ENCODE measurements at regions not wholly inside any gene's neighbourhood (a gene's known extent, or its start where the extent isn't known, plus 50 kb on each side); places are given as distances from the start of the nearest gene placed in this dataset.

DNA sequence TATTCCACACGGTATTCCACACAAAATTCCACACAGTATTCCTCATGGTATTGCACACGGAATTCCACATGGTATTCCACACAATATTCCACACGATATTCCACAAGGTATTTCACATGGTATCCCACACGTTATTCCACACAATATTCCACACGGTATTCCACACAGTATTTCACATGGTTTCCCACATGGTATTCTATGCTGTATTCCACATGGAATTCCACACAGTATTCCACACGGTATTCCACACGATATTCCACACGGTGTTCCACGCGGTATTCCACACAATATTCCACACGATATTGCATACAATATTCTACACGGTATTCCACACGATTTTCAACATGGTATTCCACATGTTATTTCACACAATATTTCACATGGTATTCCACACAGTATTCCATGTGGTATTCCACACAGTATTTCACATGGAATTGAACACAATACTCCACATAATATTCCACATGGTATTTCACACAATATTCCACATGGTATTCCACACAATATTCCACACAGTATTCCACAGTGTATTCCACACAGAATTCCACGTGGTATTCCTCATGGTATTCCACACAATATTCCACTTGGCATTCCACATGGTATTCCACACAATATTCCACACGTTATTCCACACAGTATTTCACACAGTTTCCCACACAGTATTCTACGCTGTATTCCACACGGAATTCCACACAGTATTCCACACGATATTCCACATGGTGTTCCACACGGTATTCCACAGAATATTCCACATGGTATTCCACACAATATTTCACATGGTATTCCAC, 136.0 kb upstream of the CHST15 start:
- Histone ChIP-seq H3K79me2 (no peaks in the 10 kb centered on the region), H3K36me3 (replicated peaks; ENCODE audit: insufficient read depth, low read depth) (no peaks in the 10 kb centered on the region), H3K4me1 (ENCODE audit: insufficient read depth) (no peaks in the 10 kb centered on the region), H4K20me1 (ENCODE audit: insufficient read depth, poor library complexity, severe bottlenecking) (no peaks in the 10 kb centered on the region), H3K27me3 (no peaks in the 10 kb centered on the region), H2AFZ (no peak overlapping the region), H3K4me2 (no peak overlapping the region), H3K27ac (no peak overlapping the region), H3K4me3 (no peak overlapping the region), H3K9me3 (ENCODE audit: low read depth) (no peaks in the 10 kb centered on the region), H3K9me2 (replicated peaks; ENCODE audit: insufficient read depth) (no peaks in the 10 kb centered on the region)
- no peak for TF ChIP-seq EZH2phosphoT487 (IDR thresholded peaks at IDR 0.05; ENCODE audit: low read depth, severe bottlenecking, unreplicated experiment)
- TF ChIP-seq, protein P1, sequence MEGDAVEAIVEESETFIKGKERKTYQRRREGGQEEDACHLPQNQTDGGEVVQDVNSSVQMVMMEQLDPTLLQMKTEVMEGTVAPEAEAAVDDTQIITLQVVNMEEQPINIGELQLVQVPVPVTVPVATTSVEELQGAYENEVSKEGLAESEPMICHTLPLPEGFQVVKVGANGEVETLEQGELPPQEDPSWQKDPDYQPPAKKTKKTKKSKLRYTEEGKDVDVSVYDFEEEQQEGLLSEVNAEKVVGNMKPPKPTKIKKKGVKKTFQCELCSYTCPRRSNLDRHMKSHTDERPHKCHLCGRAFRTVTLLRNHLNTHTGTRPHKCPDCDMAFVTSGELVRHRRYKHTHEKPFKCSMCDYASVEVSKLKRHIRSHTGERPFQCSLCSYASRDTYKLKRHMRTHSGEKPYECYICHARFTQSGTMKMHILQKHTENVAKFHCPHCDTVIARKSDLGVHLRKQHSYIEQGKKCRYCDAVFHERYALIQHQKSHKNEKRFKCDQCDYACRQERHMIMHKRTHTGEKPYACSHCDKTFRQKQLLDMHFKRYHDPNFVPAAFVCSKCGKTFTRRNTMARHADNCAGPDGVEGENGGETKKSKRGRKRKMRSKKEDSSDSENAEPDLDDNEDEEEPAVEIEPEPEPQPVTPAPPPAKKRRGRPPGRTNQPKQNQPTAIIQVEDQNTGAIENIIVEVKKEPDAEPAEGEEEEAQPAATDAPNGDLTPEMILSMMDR (IDR thresholded peaks at IDR 0.05; ENCODE audit: poor library complexity): no peak
- no peak for TF ChIP-seq EZH2 (IDR thresholded peaks at IDR 0.05; ENCODE audit: borderline replicate concordance)
- DNase-seq (ENCODE audit: low spot score): no peak
- 90% methylated on average over 19 of the region's 19 CpGs for WGBS (ENCODE audit: low lambda C conversion rate, missing lambda C conversion rate)

DNA sequence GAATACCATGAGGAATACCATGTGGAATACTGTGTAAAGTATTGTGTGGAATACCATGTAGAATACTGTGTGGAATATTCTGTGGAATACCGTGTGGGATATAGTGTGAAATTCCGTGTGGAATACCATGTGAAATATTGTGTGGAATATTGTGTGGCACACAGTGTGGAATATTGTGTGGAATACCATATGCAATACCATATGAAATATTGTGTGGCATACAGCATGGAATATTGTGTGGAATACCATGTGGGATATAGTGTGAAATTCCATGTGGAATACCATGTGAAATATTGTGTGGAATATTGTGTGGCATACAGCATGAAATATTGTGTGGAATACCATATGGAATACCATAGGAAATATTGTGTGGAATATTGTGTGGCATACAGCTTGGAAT, 135.1 kb upstream of the CHST15 start:
- Histone ChIP-seq H3K4me2 (no peak overlapping the region), H3K27ac (no peak overlapping the region), H3K79me2 (no peaks in the 10 kb centered on the region), H3K27me3 (no peaks in the 10 kb centered on the region), H3K36me3 (replicated peaks; ENCODE audit: insufficient read depth, low read depth) (no peaks in the 10 kb centered on the region), H3K9me3 (ENCODE audit: low read depth) (no peaks in the 10 kb centered on the region), H3K4me1 (ENCODE audit: insufficient read depth) (no peaks in the 10 kb centered on the region), H2AFZ (no peak overlapping the region), H4K20me1 (ENCODE audit: insufficient read depth, poor library complexity, severe bottlenecking) (no peaks in the 10 kb centered on the region), H3K4me3 (no peak overlapping the region), H3K9me2 (replicated peaks; ENCODE audit: insufficient read depth) (no peaks in the 10 kb centered on the region)
- DNase-seq (ENCODE audit: low spot score): no peak
- TF ChIP-seq EZH2phosphoT487 (IDR thresholded peaks at IDR 0.05; ENCODE audit: low read depth, severe bottlenecking, unreplicated experiment) (no peak), EZH2 (IDR thresholded peaks at IDR 0.05; ENCODE audit: borderline replicate concordance) (no peak)
- TF ChIP-seq, protein P1 (IDR thresholded peaks at IDR 0.05; ENCODE audit: poor library complexity): no peak
- WGBS (ENCODE audit: low lambda C conversion rate, missing lambda C conversion rate): 83% methylated on average over 2 of the region's 2 CpGs

DNA sequence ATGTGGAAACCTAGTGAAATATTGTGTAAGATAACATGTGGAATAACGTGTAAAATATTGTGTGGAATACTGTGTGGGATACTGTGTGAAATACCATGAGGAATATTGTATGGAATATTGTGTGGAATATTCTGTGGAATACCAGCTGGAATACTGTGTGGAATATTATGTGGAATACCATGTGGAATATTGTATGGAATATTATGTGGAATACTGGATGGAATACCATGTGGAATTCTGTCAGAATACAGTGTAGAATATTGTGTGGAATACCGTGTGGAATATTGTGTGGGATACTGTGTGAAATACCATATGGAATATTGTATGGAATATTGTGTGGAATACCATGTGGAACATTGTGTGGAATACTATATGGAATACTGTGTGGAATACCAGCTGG, 134.6 kb upstream of the CHST15 start:
- H3K4me3 ChIP-seq: no peak overlapping the region
- H3K36me3 ChIP-seq (replicated peaks; ENCODE audit: insufficient read depth, low read depth): no peaks in the 10 kb centered on the region
- H4K20me1 ChIP-seq (ENCODE audit: insufficient read depth, poor library complexity, severe bottlenecking): no peaks in the 10 kb centered on the region
- no peaks in the 10 kb centered on the region for H3K27me3 ChIP-seq
- no peaks in the 10 kb centered on the region for H3K4me1 ChIP-seq (ENCODE audit: insufficient read depth)
- TF ChIP-seq EZH2phosphoT487 (IDR thresholded peaks at IDR 0.05; ENCODE audit: low read depth, severe bottlenecking, unreplicated experiment): no peak
- TF ChIP-seq, protein P1 (IDR thresholded peaks at IDR 0.05; ENCODE audit: poor library complexity): no peak
- no peak for TF ChIP-seq EZH2 (IDR thresholded peaks at IDR 0.05; ENCODE audit: borderline replicate concordance)
- H3K27ac ChIP-seq: no peak overlapping the region
- H3K9me2 ChIP-seq (replicated peaks; ENCODE audit: insufficient read depth): no peaks in the 10 kb centered on the region
- no peaks in the 10 kb centered on the region for H3K79me2 ChIP-seq
- no peak overlapping the region for H3K4me2 ChIP-seq
- H2AFZ ChIP-seq: no peak overlapping the region
- H3K9me3 ChIP-seq (ENCODE audit: low read depth): no peaks in the 10 kb centered on the region
- no peak for DNase-seq (ENCODE audit: low spot score)
- 89% methylated on average over 2 of the region's 2 CpGs for WGBS (ENCODE audit: low lambda C conversion rate, missing lambda C conversion rate)
